MM.1S (cell line): ENCODE measurements at regions not wholly inside any gene's neighbourhood (a gene's known extent, or its start where the extent isn't known, plus 50 kb on each side); places are given as distances from the start of the nearest gene placed in this dataset.

Source experiments
- DNase-seq: peaks from one replicate; pipeline ENCODE4 v3.0.0-alpha.2; 2015
- H2AFZ ChIP-seq: fragments of 300-600 bp; sonication (generic); 2 replicates; pipeline ENCODE4 v1.6.0; 2016; ENCODE audit warnings: antibody characterized with exemption, low read length
- H3F3A ChIP-seq: fragments of 300-600 bp; sonication (generic); 2 replicates; pipeline ENCODE4 v1.6.1; 2016; ENCODE audit warnings: mild to moderate bottlenecking, antibody characterized with exemption, low read length, moderate library complexity, mixed read lengths; ENCODE audit not compliant: insufficient read depth
- H3K27ac ChIP-seq: fragments of 300-600 bp; sonication (generic); 2 replicates; pipeline ENCODE4 v1.5.1; 2016; ENCODE audit warnings: mild to moderate bottlenecking, low read length
- H3K27me3 ChIP-seq: fragments of 300-600 bp; sonication (generic); replicated peaks from 2 replicates; pipeline ENCODE4 v1.6.0; 2016; ENCODE audit warnings: low read length; ENCODE audit not compliant: insufficient read depth
- H3K36me3 ChIP-seq: fragments of 300-600 bp; sonication (generic); replicated peaks from 2 replicates; pipeline ENCODE4 v1.6.1; 2016; ENCODE audit warnings: mild to moderate bottlenecking, low read length, mixed read lengths; ENCODE audit not compliant: insufficient read depth
- H3K4me1 ChIP-seq: fragments of 300-600 bp; sonication (generic); 2 replicates; pipeline ENCODE4 v1.6.1; 2016; ENCODE audit warnings: low read length, mixed read lengths
- H3K4me2 ChIP-seq: fragments of 300-600 bp; sonication (generic); 2 replicates; pipeline ENCODE4 v1.6.0; 2016; ENCODE audit warnings: low read depth, low read length
- H3K4me3 ChIP-seq: fragments of 300-600 bp; sonication (generic); 2 replicates; pipeline ENCODE4 v1.5.1; 2016; ENCODE audit warnings: low read length, mixed read lengths
- H3K79me2 ChIP-seq: fragments of 300-600 bp; sonication (generic); 2 replicates; pipeline ENCODE4 v1.6.1; 2016; ENCODE audit warnings: mixed run types, low read length, mixed read lengths
- H3K9ac ChIP-seq: fragments of 300-600 bp; sonication (generic); 2 replicates; pipeline ENCODE4 v1.6.1; 2016; ENCODE audit warnings: low read length, mixed read lengths
- H3K9me2 ChIP-seq: fragments of 300-600 bp; sonication (generic); replicated peaks from 2 replicates; pipeline ENCODE4 v1.6.1; 2016; ENCODE audit warnings: mild to moderate bottlenecking, low read length, mixed read lengths; ENCODE audit not compliant: insufficient read depth
- H3K9me3 ChIP-seq: fragments of 300-600 bp; sonication (generic); replicated peaks from 2 replicates; pipeline ENCODE4 v1.6.1; 2016; ENCODE audit warnings: mild to moderate bottlenecking, low read length, mixed read lengths; ENCODE audit not compliant: insufficient read depth
- H4K20me1 ChIP-seq: fragments of 300-600 bp; sonication (generic); 2 replicates; pipeline ENCODE4 v1.6.1; 2016; ENCODE audit warnings: mild to moderate bottlenecking, low read length, moderate library complexity, mixed read lengths; ENCODE audit not compliant: insufficient read depth
- EZH2 ChIP-seq: fragments of 300-600 bp; sonication (generic); optimal IDR thresholded peaks from 2 replicates; pipeline ENCODE3; 2017; ENCODE audit warnings: low read depth, mild to moderate bottlenecking, antibody characterized with exemption, low read length, mixed read lengths
- EZH2phosphoT487 ChIP-seq: fragments of 300-600 bp; sonication (generic); IDR thresholded peaks from 2 replicates; pipeline ENCODE4 v1.6.1; 2018; ENCODE audit warnings: antibody characterized with exemption, low read length
- TF ChIP-seq, protein P1 (sequence below): fragments of 300-600 bp; sonication (generic); IDR thresholded peaks from 2 replicates; pipeline ENCODE4 v1.5.1; 2016; ENCODE audit warnings: antibody characterized with exemption, low read length, mixed read lengths

DNA sequence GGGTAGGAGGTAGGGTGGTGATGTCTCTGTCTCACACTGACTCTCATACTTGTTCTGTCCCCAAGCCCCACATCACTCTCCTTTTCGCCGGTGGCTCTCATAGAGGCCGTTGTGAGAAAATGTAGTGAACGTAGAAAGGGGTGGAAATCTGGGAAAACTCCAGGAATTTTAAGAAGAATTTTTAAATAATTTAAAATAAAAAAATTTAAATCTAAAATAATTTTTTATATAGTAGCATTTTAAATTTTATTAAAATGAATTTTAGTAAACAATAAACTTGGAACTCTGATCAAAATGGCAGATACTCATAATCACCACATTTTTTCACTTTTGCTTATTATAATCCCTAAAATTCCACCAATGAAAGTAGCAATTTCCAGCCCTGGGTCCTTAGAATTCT lies 473.6 kb upstream of the ZFHX3 start:
- Histone ChIP-seq H3K4me1 (no peaks in the 10 kb centered on the region), H3K9me3 (no peaks in the 10 kb centered on the region), H2AFZ (no peak overlapping the region), H3K36me3 (no peaks in the 10 kb centered on the region), H3F3A (no peaks in the 10 kb centered on the region), H3K9ac (no peak overlapping the region), H3K9me2 (no peaks in the 10 kb centered on the region), H3K79me2 (no peaks in the 10 kb centered on the region), H3K4me2 (no peak overlapping the region), H3K4me3 (no peak overlapping the region), H3K27ac (no peak overlapping the region), H3K27me3 (no peaks in the 10 kb centered on the region), H4K20me1 (no peaks in the 10 kb centered on the region)
- TF ChIP-seq EZH2phosphoT487: no peak
- TF ChIP-seq EZH2: no peak
- TF ChIP-seq, protein P1, sequence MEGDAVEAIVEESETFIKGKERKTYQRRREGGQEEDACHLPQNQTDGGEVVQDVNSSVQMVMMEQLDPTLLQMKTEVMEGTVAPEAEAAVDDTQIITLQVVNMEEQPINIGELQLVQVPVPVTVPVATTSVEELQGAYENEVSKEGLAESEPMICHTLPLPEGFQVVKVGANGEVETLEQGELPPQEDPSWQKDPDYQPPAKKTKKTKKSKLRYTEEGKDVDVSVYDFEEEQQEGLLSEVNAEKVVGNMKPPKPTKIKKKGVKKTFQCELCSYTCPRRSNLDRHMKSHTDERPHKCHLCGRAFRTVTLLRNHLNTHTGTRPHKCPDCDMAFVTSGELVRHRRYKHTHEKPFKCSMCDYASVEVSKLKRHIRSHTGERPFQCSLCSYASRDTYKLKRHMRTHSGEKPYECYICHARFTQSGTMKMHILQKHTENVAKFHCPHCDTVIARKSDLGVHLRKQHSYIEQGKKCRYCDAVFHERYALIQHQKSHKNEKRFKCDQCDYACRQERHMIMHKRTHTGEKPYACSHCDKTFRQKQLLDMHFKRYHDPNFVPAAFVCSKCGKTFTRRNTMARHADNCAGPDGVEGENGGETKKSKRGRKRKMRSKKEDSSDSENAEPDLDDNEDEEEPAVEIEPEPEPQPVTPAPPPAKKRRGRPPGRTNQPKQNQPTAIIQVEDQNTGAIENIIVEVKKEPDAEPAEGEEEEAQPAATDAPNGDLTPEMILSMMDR: no peak
- no peak for DNase-seq

GRCh38 chr16:73515616-73516015 lies 467.7 kb upstream of the ZFHX3 start:
- no peaks in the 10 kb centered on the region for H3K4me1 ChIP-seq
- TF ChIP-seq EZH2phosphoT487: no peak
- TF ChIP-seq, protein P1: no peak
- no peaks in the 10 kb centered on the region for H3K79me2 ChIP-seq
- no peak overlapping the region for H3K9ac ChIP-seq
- no peak overlapping the region for H2AFZ ChIP-seq
- H3K4me2 ChIP-seq: no peak overlapping the region
- no peaks in the 10 kb centered on the region for H4K20me1 ChIP-seq
- no peaks in the 10 kb centered on the region for H3K36me3 ChIP-seq
- H3F3A ChIP-seq: no peaks in the 10 kb centered on the region
- H3K9me3 ChIP-seq: no peaks in the 10 kb centered on the region
- H3K27me3 ChIP-seq: no peaks in the 10 kb centered on the region
- H3K4me3 ChIP-seq: no peak overlapping the region
- no peaks in the 10 kb centered on the region for H3K9me2 ChIP-seq
- no peak overlapping the region for H3K27ac ChIP-seq
- no peak for DNase-seq

DNA sequence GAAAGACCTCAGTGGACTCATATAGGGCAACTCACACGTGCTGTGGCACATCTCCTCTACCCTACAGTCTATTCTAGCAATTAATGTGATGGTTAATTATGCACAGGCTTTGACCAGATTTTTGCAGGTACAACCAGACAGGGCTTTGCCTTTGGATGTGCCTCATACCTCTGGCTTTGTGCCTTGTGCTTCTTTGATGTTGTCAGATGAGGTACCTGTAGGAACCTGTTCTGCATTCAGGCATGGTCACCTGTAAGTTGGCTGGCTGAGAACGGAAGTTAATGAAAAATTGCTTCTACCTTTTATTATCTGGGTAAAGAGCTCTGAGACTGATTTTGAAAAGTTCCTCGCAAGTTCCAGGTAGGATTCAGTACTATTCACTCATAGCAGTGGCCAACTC lies 462.9 kb upstream of the ZFHX3 start:
- Histone ChIP-seq H2AFZ (no peak overlapping the region), H3K9ac (no peak overlapping the region), H3K9me2 (no peaks in the 10 kb centered on the region), H3K4me1 (no peaks in the 10 kb centered on the region), H3K4me2 (no peak overlapping the region), H3K9me3 (no peaks in the 10 kb centered on the region), H3K36me3 (no peaks in the 10 kb centered on the region), H3K4me3 (no peak overlapping the region), H3K27me3 (no peaks in the 10 kb centered on the region), H3K79me2 (no peaks in the 10 kb centered on the region), H4K20me1 (no peaks in the 10 kb centered on the region), H3K27ac (no peak overlapping the region), H3F3A (no peaks in the 10 kb centered on the region)
- TF ChIP-seq, protein P1: no peak
- TF ChIP-seq EZH2: no peak
- TF ChIP-seq EZH2phosphoT487: no peak
- no peak for DNase-seq
